Osteocyte (in vitro differentiated cells): ENCODE measurements at regions not wholly inside any gene's neighbourhood (a gene's known extent, or its start where the extent isn't known, plus 50 kb on each side); places are given as distances from the start of the nearest gene placed in this dataset.

Experiments used
- DNase-seq: peaks from one replicate; pipeline ENCODE4 v3.0.0; 2021; ENCODE audit warnings: mixed read lengths; ENCODE audit not compliant: unreplicated experiment; ENCODE audit errors: extremely low spot score
- H3K27ac Mint-ChIP-seq: one replicate; pipeline ENCODE4 v1.8.0; 2021; ENCODE audit warnings: mild to moderate bottlenecking, mixed read lengths; ENCODE audit not compliant: unreplicated experiment
- H3K27me3 Mint-ChIP-seq: one replicate; pipeline ENCODE4 v1.8.0; 2021; ENCODE audit warnings: mixed read lengths; ENCODE audit not compliant: unreplicated experiment
- H3K36me3 Mint-ChIP-seq: one replicate; pipeline ENCODE4 v1.8.0; 2021; ENCODE audit warnings: mixed read lengths; ENCODE audit not compliant: unreplicated experiment
- H3K4me1 Mint-ChIP-seq: one replicate; pipeline ENCODE4 v1.8.0; 2021; ENCODE audit warnings: mixed read lengths; ENCODE audit not compliant: unreplicated experiment
- H3K4me3 Mint-ChIP-seq: one replicate; pipeline ENCODE4 v1.8.0; 2021; ENCODE audit warnings: mild to moderate bottlenecking, moderate library complexity, mixed read lengths; ENCODE audit not compliant: unreplicated experiment
- H3K9me3 Mint-ChIP-seq: one replicate; pipeline ENCODE4 v1.8.0; 2021; ENCODE audit warnings: mixed read lengths; ENCODE audit not compliant: unreplicated experiment
- CTCF ChIP-seq: fragments of 200-600 bp; sonication (generic); IDR thresholded peaks from 2 replicates; pipeline ENCODE4 v1.5.0; 2021; ENCODE audit warnings: antibody characterized with exemption, mild to moderate bottlenecking, moderate library complexity

GRCh38 chr10:105702211-105702610 is 1061.1 kb downstream of the SORCS3 start:
- Mint-ChIP-seq H3K9me3 (peaks cover 19% of the 10 kb centered on the region), H3K4me3 (no peak overlapping the region), H3K36me3 (no peaks in the 10 kb centered on the region), H3K4me1 (no peaks in the 10 kb centered on the region), H3K27ac (no peak overlapping the region), H3K27me3 (no peaks in the 10 kb centered on the region)
- no peak for DNase-seq
- TF ChIP-seq CTCF = no peak

GRCh38 chr10:105700218-105700617 is 1059.1 kb downstream of the SORCS3 start:
- Mint-ChIP-seq H3K27ac (no peak overlapping the region), H3K27me3 (no peaks in the 10 kb centered on the region), H3K9me3 (peaks cover 9% of the 10 kb centered on the region), H3K4me3 (no peak overlapping the region), H3K4me1 (no peaks in the 10 kb centered on the region), H3K36me3 (no peaks in the 10 kb centered on the region)
- no peak for TF ChIP-seq CTCF
- no peak for DNase-seq

- no peak for TF ChIP-seq CTCF
- H3K9me3 Mint-ChIP-seq = peaks cover 9% of the 10 kb centered on the region
- H3K4me3 Mint-ChIP-seq = no peak overlapping the region
- H3K27me3 Mint-ChIP-seq = no peaks in the 10 kb centered on the region
- no peak overlapping the region for H3K27ac Mint-ChIP-seq
- no peaks in the 10 kb centered on the region for H3K4me1 Mint-ChIP-seq
- DNase-seq = no peak
- H3K36me3 Mint-ChIP-seq = no peaks in the 10 kb centered on the region
These were observed 1058.4 kb downstream of the SORCS3 start for GRCh38 chr10:105699504-105699903.

GRCh38 chr10:105698592-105698991 is 1057.5 kb downstream of the SORCS3 start:
- H3K27me3 Mint-ChIP-seq = no peaks in the 10 kb centered on the region
- no peak for DNase-seq
- H3K27ac Mint-ChIP-seq = no peak overlapping the region
- peaks cover 9% of the 10 kb centered on the region for H3K9me3 Mint-ChIP-seq
- no peak overlapping the region for H3K4me3 Mint-ChIP-seq
- TF ChIP-seq CTCF = no peak
- H3K4me1 Mint-ChIP-seq = no peaks in the 10 kb centered on the region
- no peaks in the 10 kb centered on the region for H3K36me3 Mint-ChIP-seq

GRCh38 chr10:105697290-105697780 is 1056.2 kb downstream of the SORCS3 start:
- Mint-ChIP-seq H3K4me1 (no peaks in the 10 kb centered on the region), H3K36me3 (no peaks in the 10 kb centered on the region), H3K27ac (no peak overlapping the region), H3K4me3 (no peak overlapping the region), H3K27me3 (no peaks in the 10 kb centered on the region), H3K9me3 (peaks cover 7% of the 10 kb centered on the region)
- TF ChIP-seq CTCF = no peak
- no peak for DNase-seq
